Ascending aorta (tissue), 2 donors: ENCODE measurements at regions not wholly inside any gene's neighbourhood (a gene's known extent, or its start where the extent isn't known, plus 50 kb on each side); places are given as distances from the start of the nearest gene placed in this dataset.

Source experiments
- DNase-seq, 2 donors: peaks; one replicate each; pipeline ENCODE4 v3.0.0-alpha.2; 2019; ENCODE audit warnings: low spot score in 2 of 2
- H3K27ac ChIP-seq, 2 donors: fragments of 200-600 bp; sonication (generic); one replicate each; pipeline ENCODE4 v1.5.1; 2016 to 2017; ENCODE audit warnings: mild to moderate bottlenecking in 1 of 2
- H3K27me3 ChIP-seq: fragments of 200-600 bp; sonication (generic); one replicate; pipeline ENCODE4 v1.5.1; 2017
- H3K36me3 ChIP-seq, 2 donors: fragments of 200-600 bp; sonication (generic); one replicate each; pipeline ENCODE4 v1.5.1; 2016
- H3K4me1 ChIP-seq, 2 donors: fragments of 200-600 bp; sonication (generic); one replicate each; pipeline ENCODE4 v1.5.1; 2016 to 2017; ENCODE audit warnings: mild to moderate bottlenecking in 1 of 2
- H3K4me3 ChIP-seq, 2 donors: fragments of 200-600 bp; sonication (generic); one replicate each; pipeline ENCODE4 v1.5.1; 2016 to 2017; ENCODE audit warnings: mild to moderate bottlenecking in 1 of 2
- H3K9me3 ChIP-seq, 2 donors: fragments of 200-600 bp; sonication (generic); one replicate each; pipeline ENCODE4 v1.5.1; 2016
- CTCF ChIP-seq, 3 experiments: fragments of 200-600 bp in 2 of 3; fragments of 450-650 bp in 1 of 3; sonication (generic) in 2 of 3; IDR thresholded peaks; one replicate each; pipeline ENCODE4 v1.5.1; 2016 to 2019; ENCODE audit warnings: antibody characterized with exemption in 3 of 3, mild to moderate bottlenecking in 1 of 3, moderate library complexity in 1 of 3
- intact Hi-C: fragments of 100-400 bp; cut with DNase I; formaldehyde crosslinking; loops from one replicate; pipeline ENCODE4 v1.15.1; 2023

GRCh38 chr21:32172106-32172505 is 106.7 kb downstream of the MIS18A start:
- Histone ChIP-seq H3K27ac (no peak overlapping the region), H3K9me3 (no peaks in the 10 kb centered on the region), H3K36me3 (no peaks in the 10 kb centered on the region), H3K4me1 (no peaks in the 10 kb centered on the region), H3K4me3 (no peak overlapping the region), H3K27me3 (no peaks in the 10 kb centered on the region)
- intact Hi-C loops: no loop called here
- DNase-seq: no peak
- no peak for TF ChIP-seq CTCF (IDR thresholded peaks at IDR 0.05)

GRCh38 chr21:32167513-32167912 is 111.3 kb downstream of the MIS18A start:
- Histone ChIP-seq H3K36me3 (no peaks in the 10 kb centered on the region), H3K4me3 (no peak overlapping the region), H3K27ac (no peak overlapping the region), H3K27me3 (no peaks in the 10 kb centered on the region), H3K4me1 (no peaks in the 10 kb centered on the region), H3K9me3 (no peaks in the 10 kb centered on the region)
- DNase-seq: no peak
- intact Hi-C loops: no loop called here
- TF ChIP-seq CTCF (IDR thresholded peaks at IDR 0.05): no peak

GRCh38 chr21:32163386-32163785 is 115.5 kb downstream of the MIS18A start:
- no peaks in the 10 kb centered on the region for H3K36me3 ChIP-seq
- DNase-seq: no peak
- intact Hi-C loops: no loop called here
- no peaks in the 10 kb centered on the region for H3K27me3 ChIP-seq
- H3K9me3 ChIP-seq: no peaks in the 10 kb centered on the region
- no peak overlapping the region for H3K4me3 ChIP-seq
- no peaks in the 10 kb centered on the region for H3K4me1 ChIP-seq
- H3K27ac ChIP-seq: no peak overlapping the region
- TF ChIP-seq CTCF (IDR thresholded peaks at IDR 0.05): no peak

DNA sequence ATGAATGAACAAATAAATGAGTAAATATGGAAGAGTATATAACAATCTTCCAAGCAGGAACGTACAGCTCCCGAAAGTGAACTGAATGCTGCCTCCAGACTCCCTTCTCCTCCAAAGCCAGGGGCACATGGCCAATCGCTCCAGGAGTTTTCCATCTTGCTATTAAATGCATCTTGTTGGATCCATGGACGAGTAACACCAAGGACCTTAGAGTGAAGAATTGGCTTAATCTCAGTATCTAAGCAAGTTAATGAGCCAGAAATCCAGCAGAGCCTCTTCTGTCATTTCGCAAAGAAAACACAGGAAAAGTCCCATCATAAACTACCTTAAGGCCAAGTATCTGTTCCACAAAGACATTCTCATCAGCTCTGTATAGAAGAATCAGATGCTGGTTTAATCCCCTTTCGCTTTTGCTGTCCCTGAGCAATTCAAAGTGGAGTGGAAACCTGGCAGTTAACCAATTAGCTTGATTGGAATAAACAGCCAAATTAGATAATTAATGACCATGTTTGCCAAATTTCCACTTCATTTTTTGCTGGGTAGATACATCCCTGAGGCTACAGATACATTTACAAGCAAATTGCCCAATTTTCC is 116.0 kb downstream of the MIS18A start:
- H3K27me3 ChIP-seq: no peaks in the 10 kb centered on the region
- no peak for DNase-seq
- TF ChIP-seq CTCF (IDR thresholded peaks at IDR 0.05): no peak
- H3K27ac ChIP-seq: no peak overlapping the region
- H3K4me1 ChIP-seq: no peaks in the 10 kb centered on the region
- intact Hi-C loops: no loop called here
- no peaks in the 10 kb centered on the region for H3K9me3 ChIP-seq
- H3K4me3 ChIP-seq: no peak overlapping the region
- no peaks in the 10 kb centered on the region for H3K36me3 ChIP-seq

DNA sequence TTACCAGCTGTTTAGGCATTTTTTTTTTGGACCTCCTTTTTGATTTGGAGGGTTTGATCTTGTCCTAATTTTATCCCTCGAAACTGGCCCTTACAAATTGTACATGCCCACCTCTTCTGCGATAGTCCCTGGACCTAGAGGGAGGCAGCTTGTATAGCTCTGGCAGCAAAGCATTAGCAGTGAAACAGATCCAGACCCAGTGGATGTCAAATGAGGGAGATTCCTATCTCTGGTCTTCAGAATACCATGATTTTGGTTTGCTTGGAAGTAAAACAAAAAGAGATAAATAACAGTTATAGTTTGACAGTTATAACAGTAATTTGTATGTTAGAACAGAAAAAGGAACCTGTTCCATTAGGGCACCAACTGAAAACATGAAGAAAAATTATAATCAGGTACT is 123.6 kb downstream of the MIS18A start:
- Histone ChIP-seq H3K27ac (no peak overlapping the region), H3K9me3 (no peaks in the 10 kb centered on the region), H3K4me3 (no peak overlapping the region), H3K27me3 (no peaks in the 10 kb centered on the region), H3K4me1 (no peaks in the 10 kb centered on the region), H3K36me3 (no peaks in the 10 kb centered on the region)
- TF ChIP-seq CTCF (IDR thresholded peaks at IDR 0.05): no peak
- intact Hi-C loops: no loop called here
- no peak for DNase-seq

GRCh38 chr21:32147041-32147440 is 131.8 kb downstream of the MIS18A start:
- no peaks in the 10 kb centered on the region for H3K36me3 ChIP-seq
- peaks cover 0 to 7% of the 10 kb centered on the region in 2 donors for H3K4me1 ChIP-seq
- no peaks in the 10 kb centered on the region for H3K27me3 ChIP-seq
- H3K4me3 ChIP-seq: no peak overlapping the region
- no peak for DNase-seq
- no peak overlapping the region for H3K27ac ChIP-seq
- intact Hi-C loops: no loop called here
- TF ChIP-seq CTCF (IDR thresholded peaks at IDR 0.05): no peak
- H3K9me3 ChIP-seq: no peaks in the 10 kb centered on the region
